Small intestine (tissue), 7 donors: ENCODE measurements at regions not wholly inside any gene's neighbourhood (a gene's known extent, or its start where the extent isn't known, plus 50 kb on each side); places are given as distances from the start of the nearest gene placed in this dataset.

ENCODE experiments used
- DNase-seq, 2 donors: peaks; one replicate each; pipeline versions ENCODE4 v3.0.0 to v3.0.0-alpha.2; 2013
- FAIRE-seq: peaks from 2 replicates; lab custom pipeline; 2012; peaks lifted over from hg19 to GRCh38; lab: Jason Lieb, UNC
- H3K27ac ChIP-seq, 3 donors: one replicate each; pipeline ENCODE4 v1.5.1; 2013; ENCODE audit warnings: low read length in 2 of 3, mild to moderate bottlenecking in 2 of 3, control low read depth in 1 of 3, inconsistent platforms in 1 of 3, low read depth in 1 of 3, moderate library complexity in 1 of 3
- H3K27me3 ChIP-seq, 3 donors: one replicate each; pipeline ENCODE4 v1.6.1; 2013; ENCODE audit warnings: low read length in 3 of 3, inconsistent platforms in 1 of 3; ENCODE audit not compliant: control insufficient read depth in 3 of 3, insufficient read depth in 3 of 3
- H3K36me3 ChIP-seq, 3 donors: one replicate each; pipeline ENCODE4 v1.6.1; 2013; ENCODE audit warnings: low read length in 3 of 3, inconsistent platforms in 1 of 3, low read depth in 1 of 3, mild to moderate bottlenecking in 1 of 3, moderate library complexity in 1 of 3; ENCODE audit not compliant: control insufficient read depth in 3 of 3, insufficient read depth in 2 of 3
- H3K4me1 ChIP-seq, 3 donors: one replicate each; pipeline ENCODE4 v1.6.1; 2013; ENCODE audit warnings: low read length in 2 of 3, inconsistent platforms in 1 of 3, low read depth in 1 of 3, mild to moderate bottlenecking in 1 of 3, moderate library complexity in 1 of 3; ENCODE audit not compliant: control insufficient read depth in 3 of 3, insufficient read depth in 2 of 3
- H3K4me3 ChIP-seq, 3 donors: one replicate each; pipeline ENCODE4 v1.5.1; 2013; ENCODE audit warnings: low read length in 3 of 3, control low read depth in 1 of 3, inconsistent platforms in 1 of 3, low read depth in 1 of 3, mild to moderate bottlenecking in 1 of 3, moderate library complexity in 1 of 3
- H3K9me3 ChIP-seq, 2 donors: one replicate each; pipeline ENCODE4 v1.6.1; 2013; ENCODE audit warnings: low read depth in 1 of 2, low read length in 1 of 2; ENCODE audit not compliant: control insufficient read depth in 2 of 2, insufficient read depth in 1 of 2
- WGBS, 3 donors: extraction: QIAGEN DNeasy Blood & Tissue Kit; methylation state at CpG; one replicate each; pipeline ENCODE4 v1.1.7; 2013; 5-methylcytosine and 5-hydroxymethylcytosine counted together
- donor health status: healthy with polysubstance abuse.
- donor health status: control.
- donor health status: control.
- donor health status: Bipolar disorder and iron deficiency.
- donor health status: healthy.

- no peak overlapping the region for H3K27ac ChIP-seq
- FAIRE-seq: no peak
- H3K9me3 ChIP-seq: no peaks in the 10 kb centered on the region
- 60 to 74% (median 65%) methylated on average over 10 of the region's 10 CpGs for WGBS, 3 donors
- DNase-seq: no peak
- peaks cover 0 to 6% (median 0%) of the 10 kb centered on the region in 3 donors for H3K4me1 ChIP-seq
- peaks cover 0 to 2% (median 0%) of the 10 kb centered on the region in 3 donors for H3K27me3 ChIP-seq
- H3K36me3 ChIP-seq: no peaks in the 10 kb centered on the region
- H3K4me3 ChIP-seq: no peak overlapping the region
Measured at GRCh38 chr15:101540480-101541239, 51.2 kb upstream of the PCSK6 start.

DNA sequence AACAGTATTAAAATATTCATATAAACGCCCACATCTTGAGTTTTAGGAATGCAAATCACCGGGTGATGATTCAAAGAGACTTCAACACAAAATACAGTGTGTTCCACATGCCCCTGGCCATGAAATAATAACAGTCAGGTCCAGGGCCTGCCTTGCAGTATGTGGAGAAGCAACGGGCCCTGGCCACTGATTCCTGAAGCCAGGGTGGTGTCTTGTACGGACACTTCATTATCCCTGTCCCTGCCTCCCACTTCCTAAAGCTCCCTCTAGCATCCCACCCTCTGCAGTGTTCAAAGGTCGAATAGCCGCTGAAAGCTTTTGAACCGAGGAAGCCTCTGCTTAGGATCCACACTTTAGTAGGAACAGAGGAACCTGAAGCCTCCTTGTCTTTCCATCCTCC lies 50.4 kb upstream of the PCSK6 start:
- H3K36me3 ChIP-seq: no peaks in the 10 kb centered on the region
- H3K27me3 ChIP-seq: peaks cover 0 to 2% (median 0%) of the 10 kb centered on the region in 3 donors
- H3K27ac ChIP-seq: no peak overlapping the region
- H3K4me1 ChIP-seq: peaks cover 0 to 6% (median 0%) of the 10 kb centered on the region in 3 donors
- no peak for FAIRE-seq
- no peak for DNase-seq
- 80 to 86% (median 84%) methylated on average over 7 of the region's 7 CpGs for WGBS, 3 donors
- no peaks in the 10 kb centered on the region for H3K9me3 ChIP-seq
- no peak overlapping the region for H3K4me3 ChIP-seq

- FAIRE-seq (no peak), DNase-seq (no peak)
- H3K4me1 ChIP-seq: peaks cover 0 to 6% (median 0%) of the 10 kb centered on the region in 3 donors
- no peaks in the 10 kb centered on the region for H3K36me3 ChIP-seq
- H3K9me3 ChIP-seq: no peaks in the 10 kb centered on the region
- no peak overlapping the region for H3K4me3 ChIP-seq
- peaks cover 0 to 2% (median 0%) of the 10 kb centered on the region in 3 donors for H3K27me3 ChIP-seq
- H3K27ac ChIP-seq: no peak overlapping the region
- WGBS, 3 donors: 84 to 91% (median 85%) methylated on average over 13 of the region's 13 CpGs
Measured at GRCh38 chr15:101539492-101539891, 50.0 kb upstream of the PCSK6 start.
